ENCODE measurements at regions not wholly inside any gene's neighbourhood (a gene's known extent, or its start where the extent isn't known, plus 50 kb on each side); places are given as distances from the start of the nearest gene placed in this dataset.
A peak's percentile ranks its signal among the peaks of the same experiment; 100 is the strongest.

- Histone ChIP-seq H3K27ac (no peak overlapping the region), H3K9me3 (no peaks in the 10 kb centered on the region), H3K4me1 (no peaks in the 10 kb centered on the region), H3K27me3 (no peaks in the 10 kb centered on the region), H3K4me3 (no peak overlapping the region), H3K36me3 (no peaks in the 10 kb centered on the region)
- TF ChIP-seq CTCF (IDR thresholded peaks at IDR 0.05) (no peak), POLR2A (IDR thresholded peaks at IDR 0.05) (no peak)
- peak in 2 of 3 donors; percentile 51 to 56 for DNase-seq
Observed at GRCh38 chr3:176867681-176868663, 329.3 kb downstream of the TBL1XR1 start.

GRCh38 chr3:176861137-176861536 is 336.1 kb downstream of the TBL1XR1 start:
- Histone ChIP-seq H3K36me3 (no peaks in the 10 kb centered on the region), H3K27me3 (no peaks in the 10 kb centered on the region), H3K27ac (no peak overlapping the region), H3K4me3 (no peak overlapping the region), H3K4me1 (no peaks in the 10 kb centered on the region), H3K9me3 (no peaks in the 10 kb centered on the region)
- no peak for DNase-seq
- no peak for TF ChIP-seq CTCF (IDR thresholded peaks at IDR 0.05)
- no peak for TF ChIP-seq POLR2A (IDR thresholded peaks at IDR 0.05)

GRCh38 chr3:176856721-176857120 is 340.6 kb downstream of the TBL1XR1 start:
- TF ChIP-seq CTCF (IDR thresholded peaks at IDR 0.05) (no peak), POLR2A (IDR thresholded peaks at IDR 0.05) (no peak)
- Histone ChIP-seq H3K36me3 (no peaks in the 10 kb centered on the region), H3K4me3 (no peak overlapping the region), H3K27ac (no peak overlapping the region), H3K9me3 (no peaks in the 10 kb centered on the region), H3K4me1 (no peaks in the 10 kb centered on the region), H3K27me3 (no peaks in the 10 kb centered on the region)
- no peak for DNase-seq

GRCh38 chr3:176855901-176856486 is 341.3 kb downstream of the TBL1XR1 start:
- no peak for TF ChIP-seq CTCF (IDR thresholded peaks at IDR 0.05)
- no peak overlapping the region for H3K4me3 ChIP-seq
- H3K36me3 ChIP-seq, result no peaks in the 10 kb centered on the region
- no peak overlapping the region for H3K27ac ChIP-seq
- DNase-seq, result no peak
- no peaks in the 10 kb centered on the region for H3K4me1 ChIP-seq
- no peaks in the 10 kb centered on the region for H3K9me3 ChIP-seq
- no peaks in the 10 kb centered on the region for H3K27me3 ChIP-seq

GRCh38 chr3:176855213-176855612 is 342.1 kb downstream of the TBL1XR1 start:
- H3K27me3 ChIP-seq, result no peaks in the 10 kb centered on the region
- no peaks in the 10 kb centered on the region for H3K36me3 ChIP-seq
- H3K4me3 ChIP-seq, result no peak overlapping the region
- no peaks in the 10 kb centered on the region for H3K4me1 ChIP-seq
- H3K27ac ChIP-seq, result no peak overlapping the region
- DNase-seq, result no peak
- no peak for TF ChIP-seq POLR2A (IDR thresholded peaks at IDR 0.05)
- no peak for TF ChIP-seq CTCF (IDR thresholded peaks at IDR 0.05)
- no peaks in the 10 kb centered on the region for H3K9me3 ChIP-seq

Measured in Peyer's patch (tissue), 4 donors.